HG03558 (cell line): ENCODE measurements at regions not wholly inside any gene's neighbourhood (a gene's known extent, or its start where the extent isn't known, plus 50 kb on each side); places are given as distances from the start of the nearest gene placed in this dataset.

ENCODE experiments used
- ATAC-seq: cut with Tn5 transposase; IDR thresholded peaks from one replicate; pipeline ENCODE4 v1.9.1; 2021; ENCODE audit warnings: moderate number of reproducible peaks; ENCODE audit not compliant: unreplicated experiment; ENCODE audit errors: extremely low read depth

GRCh38 chr1:221632072-221632471 is 109.8 kb downstream of the DUSP10 start:
- ATAC-seq = no peak

GRCh38 chr1:221633841-221634409 is 108.0 kb downstream of the DUSP10 start:
- ATAC-seq = no peak

- no peak for ATAC-seq
Measured at GRCh38 chr1:221634606-221635005, 107.3 kb downstream of the DUSP10 start.

GRCh38 chr1:221635305-221635704 is 106.6 kb downstream of the DUSP10 start:
- no peak for ATAC-seq

- no peak for ATAC-seq
Measured at GRCh38 chr1:221636096-221636495, 105.8 kb downstream of the DUSP10 start.

- no peak for ATAC-seq
Measured at GRCh38 chr1:221636967-221637366, 104.9 kb downstream of the DUSP10 start.

- no peak for ATAC-seq
Measured at GRCh38 chr1:221637641-221638041, 104.2 kb downstream of the DUSP10 start.

- no peak for ATAC-seq
Measured at GRCh38 chr1:221638595-221638994, 103.3 kb downstream of the DUSP10 start.

GRCh38 chr1:221641811-221642210 is 100.1 kb downstream of the DUSP10 start:
- ATAC-seq = no peak

- ATAC-seq = peak; percentile 58
Measured at GRCh38 chr1:221643404-221644144, 98.3 kb downstream of the DUSP10 start.

- ATAC-seq = no peak
Measured at GRCh38 chr1:221644145-221644448, 97.8 kb downstream of the DUSP10 start.

GRCh38 chr1:221644663-221645258 is 97.1 kb downstream of the DUSP10 start:
- ATAC-seq = no peak

- no peak for ATAC-seq
Measured at GRCh38 chr1:221648201-221648600, 93.7 kb downstream of the DUSP10 start.
